ENCODE measurements at regions not wholly inside any gene's neighbourhood (a gene's known extent, or its start where the extent isn't known, plus 50 kb on each side); places are given as distances from the start of the nearest gene placed in this dataset.

GRCh38 chr9:109715344-109715743 lies 64.7 kb upstream of the PALM2AKAP2 start:
- no peaks in the 10 kb centered on the region for H3K79me2 ChIP-seq (ENCODE audit: control insufficient read depth, insufficient read depth, low read length)
- ChIA-PET POLR2A (no interaction called here), CTCF (no interaction called here)
- H4K20me1 ChIP-seq (replicated peaks; ENCODE audit: control insufficient read depth, extremely low read depth, insufficient read depth, low read length) = no peaks in the 10 kb centered on the region
- dilution Hi-C loops (cut with MboI; ENCODE audit: extremely low pct_ligation_motif_present, low sequenced_read_pairs) (no loop called here), intact Hi-C loops (cut with micrococcal nuclease) (no loop called here)
- no peaks in the 10 kb centered on the region for H3K36me3 ChIP-seq (ENCODE audit: control insufficient read depth in 2 of 2, extremely low read depth in 1 of 2, insufficient read depth in 2 of 2, low read length in 2 of 2)
- H3K27ac ChIP-seq (ENCODE audit: insufficient read depth, low read depth, low read length) = no peak overlapping the region
- FAIRE-seq (no peak), DNase-seq (ENCODE audit: low read depth, low spot score) (no peak)
- H3K4me2 ChIP-seq (ENCODE audit: insufficient read depth, low read length) = no peak overlapping the region
- no peaks in the 10 kb centered on the region for H3K4me1 ChIP-seq (ENCODE audit: control insufficient read depth, extremely low read depth, insufficient read depth, low read length)
- H3K9ac ChIP-seq (replicated peaks; ENCODE audit: extremely low read depth, insufficient read depth, low read length) = no peak overlapping the region
- H3K9me3 ChIP-seq (replicated peaks; ENCODE audit: control insufficient read depth, insufficient read depth, low read length) = no peaks in the 10 kb centered on the region
- H3K27me3 ChIP-seq (ENCODE audit: control insufficient read depth in 2 of 2, insufficient read depth in 2 of 2, low read length in 2 of 2) = no peaks in the 10 kb centered on the region
- no TSS peak for BruUV-seq (replicated peaks)
- no peaks in the 10 kb centered on the region for H3K9me1 ChIP-seq (replicated peaks; ENCODE audit: control insufficient read depth, extremely low read depth, insufficient read depth, low read length)
- H2AFZ ChIP-seq (ENCODE audit: low read depth, low read length) = no peak overlapping the region
- no peak overlapping the region for H3K4me3 ChIP-seq (replicated peaks in 1 of 3; ENCODE audit: insufficient read depth in 1 of 3, low read depth in 1 of 3, low read length in 3 of 3)
- TF ChIP-seq JUN (IDR thresholded peaks at IDR 0.05; ENCODE audit: borderline replicate concordance, insufficient read depth, insufficient read length, low read depth) (no peak), FOS (IDR thresholded peaks at IDR 0.05; ENCODE audit: borderline replicate concordance, insufficient read depth, low read length) (no peak), EZH2 (IDR thresholded peaks at IDR 0.05; ENCODE audit: borderline replicate concordance, low read depth, low read length, severe bottlenecking) (no peak), CTCF (IDR thresholded peaks at IDR 0.05; ENCODE audit: extremely low read depth in 1 of 2, insufficient read depth in 1 of 2, low read depth in 1 of 2, low read length in 2 of 2) (no peak), POLR2AphosphoS5 (IDR thresholded peaks at IDR 0.05; ENCODE audit: insufficient read depth, low read depth, low read length) (no peak), MAX (IDR thresholded peaks at IDR 0.05; ENCODE audit: insufficient read depth, insufficient read length) (no peak), MYC (IDR thresholded peaks at IDR 0.05; ENCODE audit: low read depth, low read length) (no peak), GATA2 (IDR thresholded peaks at IDR 0.05; ENCODE audit: insufficient read depth, insufficient read length, low read depth, low read length) (no peak), POLR2A (IDR thresholded peaks at IDR 0.05; ENCODE audit: low read depth, low read length) (no peak)

All from endothelial cell of umbilical vein (primary cell).